UCSD-AML1 (cell line): ENCODE measurements at regions not wholly inside any gene's neighbourhood (a gene's known extent, or its start where the extent isn't known, plus 50 kb on each side); places are given as distances from the start of the nearest gene placed in this dataset.

ENCODE experiments used
- DNase-seq: peaks from one replicate; lab custom pipeline; 2025; ENCODE audit not compliant: unreplicated experiment; lab: John Stamatoyannopoulos, UW

DNA sequence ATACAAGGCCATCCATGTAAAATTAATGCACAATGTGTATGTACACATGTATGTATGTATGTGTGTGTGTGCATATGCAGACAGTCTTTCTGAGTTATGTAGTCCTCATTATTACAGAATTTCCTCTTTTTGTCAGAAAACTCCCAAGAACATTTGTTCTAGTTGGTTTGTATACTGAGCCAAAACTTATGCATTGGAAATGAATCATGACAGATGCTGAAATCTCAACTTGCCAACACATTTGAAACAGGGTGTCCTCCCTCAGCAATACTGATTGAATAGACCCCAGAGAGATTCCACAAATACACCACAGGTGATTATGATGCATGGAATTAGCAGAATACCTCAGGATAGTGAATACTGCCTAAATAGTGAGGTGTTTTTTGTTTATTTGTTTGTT is 472.9 kb upstream of the PCDH15 start:
- DNase-seq: no peak

DNA sequence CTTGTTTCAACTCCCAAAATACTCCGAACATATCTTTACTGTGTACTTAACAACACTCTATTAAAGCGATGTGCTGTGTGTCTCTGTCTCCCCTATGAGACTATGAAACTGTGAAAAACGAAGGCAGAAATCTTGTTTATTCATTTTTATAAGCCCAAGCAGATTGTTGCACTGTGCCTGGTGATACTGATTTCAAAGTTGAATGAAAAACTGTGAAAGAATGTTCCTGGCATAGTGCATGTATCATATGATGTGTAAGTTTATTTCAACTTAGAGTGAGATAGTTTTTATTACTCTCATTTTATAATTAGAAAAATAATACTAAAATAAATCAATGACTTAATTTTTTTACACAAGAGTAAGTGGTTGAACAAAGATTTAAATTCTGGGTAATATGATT is 471.9 kb upstream of the PCDH15 start:
- no peak for DNase-seq

DNA sequence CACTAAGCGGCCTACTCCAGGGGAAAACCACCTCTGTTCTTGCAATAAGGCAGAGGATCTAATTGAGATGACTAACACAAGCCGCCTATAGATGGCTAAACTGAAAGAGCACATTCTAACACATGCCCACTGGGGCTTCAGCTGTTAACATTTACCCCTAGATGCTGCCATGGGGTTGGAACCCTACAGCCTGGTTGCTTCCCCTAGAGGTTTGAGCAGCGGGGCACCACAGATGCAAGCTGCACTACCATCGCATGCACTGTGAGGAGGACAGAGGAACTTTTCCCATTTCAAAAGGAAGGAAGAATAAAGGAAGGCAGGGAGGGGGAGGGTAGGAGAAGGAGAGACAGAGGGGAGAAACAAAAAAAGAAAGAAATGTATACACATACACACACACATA is 465.8 kb upstream of the PCDH15 start:
- DNase-seq: no peak

DNA sequence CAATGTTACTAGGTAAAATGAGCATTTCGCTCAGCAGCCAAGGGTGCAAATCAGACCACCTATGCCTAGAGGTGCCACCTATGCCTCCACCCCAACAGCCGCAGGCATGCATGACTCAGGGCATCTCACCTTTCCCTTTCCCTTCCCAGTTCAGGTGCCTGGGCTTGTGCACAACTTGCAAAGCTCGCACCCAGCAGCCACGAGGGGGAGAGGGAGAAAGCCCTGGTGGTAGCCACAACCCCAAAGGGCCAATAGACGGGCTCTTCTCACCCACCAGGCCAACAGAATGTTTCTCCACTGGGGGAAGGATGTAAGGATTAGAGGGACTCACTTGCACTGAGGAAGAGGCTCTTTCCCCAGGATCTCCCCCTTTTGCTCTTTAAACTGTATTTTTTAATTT is 462.3 kb upstream of the PCDH15 start:
- no peak for DNase-seq

DNA sequence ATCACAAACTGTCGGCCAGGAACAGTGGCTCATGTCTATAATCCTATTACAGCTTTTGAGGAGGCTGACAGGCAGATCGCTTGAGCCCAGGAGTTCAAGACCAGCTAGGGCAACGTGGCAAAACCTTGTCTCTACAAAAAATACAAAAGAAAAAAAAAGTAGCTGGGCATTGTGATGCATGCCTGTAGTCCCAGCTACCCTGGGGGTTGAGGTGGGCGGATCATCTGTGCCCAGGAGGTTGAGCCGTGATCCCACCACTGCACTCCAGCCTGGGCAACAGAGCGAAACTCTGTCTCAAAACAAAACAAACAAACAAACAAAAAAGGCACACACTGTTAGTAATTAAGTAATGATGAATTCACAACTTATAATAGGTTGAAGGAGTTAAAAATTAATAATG is 441.5 kb upstream of the PCDH15 start:
- DNase-seq: no peak

DNA sequence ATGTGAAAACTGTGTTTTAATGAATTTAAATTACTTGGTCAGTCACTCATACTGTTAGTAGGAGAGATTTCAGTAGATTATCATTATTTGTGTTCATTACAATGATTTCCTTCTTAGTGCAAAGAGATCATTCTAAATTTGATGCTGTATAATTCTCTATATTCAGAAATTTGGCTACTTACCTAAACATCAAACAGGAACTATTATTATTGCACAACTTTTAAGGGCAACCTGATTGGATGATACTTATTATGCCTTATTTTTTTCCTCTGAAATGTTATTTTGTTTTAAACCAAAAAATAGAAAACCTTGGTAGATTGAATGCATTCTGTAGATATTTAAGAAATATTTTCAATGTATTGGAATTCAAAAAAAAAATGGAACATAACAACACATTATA is 436.4 kb upstream of the PCDH15 start:
- no peak for DNase-seq

DNA sequence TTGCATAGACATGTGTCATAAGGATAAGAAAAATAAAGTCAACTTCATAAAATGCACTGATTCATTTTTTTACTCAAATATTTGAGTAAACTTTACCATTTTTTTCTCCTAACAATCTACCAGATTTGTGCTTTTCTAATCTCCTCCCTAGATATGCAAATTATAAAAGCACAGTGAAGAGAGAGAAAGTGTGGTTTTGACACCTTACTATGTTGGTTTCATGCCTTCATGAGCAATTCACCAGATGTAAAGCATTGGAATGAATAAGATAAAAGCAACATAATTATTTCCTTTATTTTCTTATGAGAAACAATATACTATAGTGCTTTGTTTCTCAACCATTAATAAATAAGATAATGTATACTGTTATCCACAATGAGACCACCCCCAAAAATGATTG is 432.5 kb upstream of the PCDH15 start:
- DNase-seq: no peak

DNA sequence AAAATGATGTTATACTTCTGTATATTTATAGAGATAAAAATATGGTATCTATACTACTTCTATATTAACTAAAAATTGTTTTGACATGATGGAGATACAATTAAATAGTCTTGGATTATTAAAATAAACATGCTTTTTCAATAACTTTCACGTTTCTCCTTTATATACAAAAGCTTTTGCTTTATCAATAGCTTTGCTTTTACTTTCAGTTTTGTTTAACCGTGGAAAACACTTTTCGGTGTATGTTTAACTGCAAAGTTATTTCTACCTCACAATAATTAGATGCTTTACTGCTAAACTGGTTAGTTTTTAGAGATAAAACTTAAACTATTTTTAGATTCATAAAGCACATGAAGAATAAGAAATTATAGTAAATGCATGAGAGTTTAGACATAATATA is 432.1 kb upstream of the PCDH15 start:
- no peak for DNase-seq

DNA sequence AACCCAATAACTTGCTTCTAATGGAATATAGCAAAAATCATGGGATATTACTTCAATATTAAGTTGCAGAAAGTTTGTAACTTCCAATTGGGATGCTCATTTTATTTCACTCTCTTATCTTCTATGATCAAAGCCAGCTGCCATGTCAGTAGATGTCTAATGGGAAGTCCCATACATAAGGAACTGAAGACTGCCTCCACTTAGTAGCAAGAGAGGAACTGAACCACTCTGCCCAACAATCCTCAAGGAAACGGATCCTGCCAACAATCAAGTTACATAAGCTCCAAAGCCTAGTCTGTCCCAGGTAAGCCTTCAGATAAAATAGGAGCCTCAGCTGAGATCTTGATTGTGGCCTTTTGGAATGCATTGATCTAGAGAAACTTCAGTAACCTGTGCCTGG is 431.5 kb upstream of the PCDH15 start:
- no peak for DNase-seq

DNA sequence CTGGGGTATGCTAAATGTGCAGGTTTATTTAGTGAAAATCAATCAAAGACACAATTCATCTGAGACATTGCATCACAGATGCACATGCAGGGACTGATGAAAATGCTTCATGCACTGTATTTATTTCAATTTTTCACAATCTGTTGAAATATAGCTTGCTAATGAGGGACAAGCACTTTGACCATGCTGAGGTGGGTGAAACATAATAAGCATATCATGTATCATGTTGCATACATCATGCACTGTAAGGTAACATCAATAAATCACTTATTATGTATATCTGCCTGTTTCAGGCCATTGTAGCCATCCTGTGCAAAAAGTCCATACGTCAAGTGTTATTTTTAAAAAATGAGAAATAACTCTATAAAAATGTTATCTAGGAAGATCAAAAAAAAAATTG is 426.9 kb upstream of the PCDH15 start:
- DNase-seq: no peak

DNA sequence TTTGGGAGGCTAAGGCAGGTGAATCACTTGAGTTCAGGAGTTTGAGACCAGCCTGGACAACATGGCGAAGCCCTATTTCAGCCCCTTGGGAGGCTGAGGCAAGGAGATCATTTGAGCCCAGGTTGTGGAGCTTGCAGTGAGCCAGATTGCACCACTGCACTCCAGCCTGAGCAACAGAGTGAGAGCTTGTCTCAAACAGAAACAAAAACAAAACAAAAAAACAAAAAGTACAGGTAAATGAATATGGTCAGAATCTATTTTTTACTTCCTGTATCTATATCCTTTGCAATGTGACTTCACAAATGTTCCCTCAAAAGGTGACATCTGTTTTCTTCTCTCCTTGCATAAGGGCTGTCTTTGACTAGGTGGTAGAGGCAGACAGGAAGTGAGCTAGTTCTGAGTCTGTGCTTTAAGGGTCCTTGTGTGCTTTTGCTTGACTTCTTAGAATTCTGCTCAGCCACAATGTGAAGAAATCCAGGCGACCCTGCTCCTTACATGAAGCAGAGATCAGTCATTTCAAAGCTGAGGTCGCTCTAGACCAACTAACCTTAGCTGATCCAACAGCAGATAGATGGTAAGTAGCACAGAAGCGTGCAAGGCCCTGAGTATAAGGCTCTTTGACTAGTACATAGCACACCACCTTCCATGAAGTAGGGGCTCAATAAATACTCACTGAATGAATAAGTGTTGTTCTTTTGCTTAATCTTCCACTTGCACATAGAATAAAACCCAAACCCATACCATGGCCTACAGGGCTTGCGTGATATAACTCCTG is 423.2 kb upstream of the PCDH15 start:
- no peak for DNase-seq

DNA sequence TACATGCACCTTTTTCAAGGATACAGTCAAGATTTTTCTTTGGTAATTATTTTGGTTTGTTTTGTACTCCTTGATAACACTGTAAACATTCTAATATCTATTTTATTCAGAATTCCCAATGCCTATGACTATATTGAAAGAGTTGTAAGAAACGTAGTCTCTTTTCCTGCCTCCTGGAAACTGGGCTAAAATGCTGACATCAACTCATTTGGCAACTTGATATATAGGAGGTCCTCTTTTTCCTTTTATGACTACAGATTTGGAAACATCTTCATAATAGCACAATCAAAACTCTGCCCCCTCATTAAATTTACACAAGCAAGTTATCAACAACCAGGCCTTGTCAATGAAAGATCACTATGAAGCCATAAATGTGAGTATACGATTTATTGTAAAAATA is 422.3 kb upstream of the PCDH15 start:
- no peak for DNase-seq

DNA sequence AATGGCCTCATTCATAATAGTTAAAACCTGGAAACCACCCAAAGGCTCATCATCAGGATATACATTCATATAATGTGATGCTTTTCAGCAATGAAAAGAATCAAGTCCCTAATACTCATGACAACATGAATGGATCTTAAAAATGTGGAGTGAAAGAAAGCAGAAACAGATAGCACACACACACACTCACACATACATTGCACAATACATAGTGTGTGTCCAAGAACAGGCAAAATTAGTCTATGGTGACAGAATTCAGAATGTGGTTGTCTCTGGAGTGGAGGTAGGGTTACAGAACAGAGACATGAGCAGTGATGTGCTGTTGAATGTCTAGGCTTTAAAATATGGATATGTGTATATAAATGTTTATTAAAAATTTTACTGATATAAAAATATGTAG is 419.9 kb upstream of the PCDH15 start:
- DNase-seq: no peak

DNA sequence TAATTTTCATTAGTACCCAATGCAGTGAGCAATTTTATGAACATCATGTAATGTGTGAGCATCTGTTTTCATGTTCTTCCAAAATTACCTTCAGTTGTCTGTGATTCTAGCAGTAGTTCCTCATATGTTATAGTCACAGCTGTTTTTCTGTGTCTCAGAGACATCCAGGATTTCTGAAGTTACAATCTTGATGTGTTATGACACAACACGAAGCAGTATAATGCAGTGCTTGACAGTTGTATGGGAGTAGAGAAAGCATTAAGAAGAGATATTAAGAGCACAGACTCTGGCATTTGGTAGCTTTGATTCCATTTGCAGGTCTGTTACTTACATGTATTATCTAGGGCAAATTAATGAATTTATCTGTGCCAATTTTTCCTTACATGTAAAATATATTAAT is 414.7 kb upstream of the PCDH15 start:
- no peak for DNase-seq

DNA sequence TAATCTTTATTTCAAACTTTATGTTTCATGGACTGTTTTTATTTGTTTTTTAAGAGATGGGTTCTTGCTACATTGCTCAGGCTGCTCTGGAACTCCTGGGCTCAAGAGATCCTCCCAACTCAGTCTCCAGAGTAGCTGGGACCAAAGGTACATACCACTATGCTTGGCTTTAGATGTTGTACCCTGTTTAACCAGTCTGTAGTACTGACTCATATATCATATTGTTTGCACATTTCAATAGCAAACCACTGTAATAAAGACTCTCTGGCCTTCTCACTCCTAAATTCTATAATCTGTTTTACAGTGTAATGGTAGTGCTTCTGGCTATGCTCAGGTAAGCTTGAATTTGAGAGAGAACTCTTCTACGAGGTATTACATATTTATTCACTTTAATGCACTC is 413.6 kb upstream of the PCDH15 start:
- DNase-seq: no peak

DNA sequence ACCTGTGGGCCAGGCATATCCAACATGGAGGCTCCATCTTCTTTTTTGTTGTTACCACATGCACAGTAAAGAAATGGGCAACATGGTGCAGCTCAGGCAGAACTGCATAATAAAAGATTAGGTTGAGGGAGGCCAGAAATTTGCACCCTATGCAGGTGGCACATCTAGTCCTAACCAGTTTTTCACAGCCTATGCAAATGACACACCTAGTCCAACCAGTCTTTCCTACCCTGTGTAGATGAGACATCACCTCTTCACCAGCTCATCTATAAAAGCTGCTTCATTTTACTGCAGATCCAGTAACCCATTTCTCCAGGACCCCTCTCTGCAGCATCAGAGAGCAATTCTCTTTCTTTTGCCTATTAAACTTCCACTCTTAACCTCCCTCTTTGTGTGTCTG is 411.0 kb upstream of the PCDH15 start:
- DNase-seq: no peak

DNA sequence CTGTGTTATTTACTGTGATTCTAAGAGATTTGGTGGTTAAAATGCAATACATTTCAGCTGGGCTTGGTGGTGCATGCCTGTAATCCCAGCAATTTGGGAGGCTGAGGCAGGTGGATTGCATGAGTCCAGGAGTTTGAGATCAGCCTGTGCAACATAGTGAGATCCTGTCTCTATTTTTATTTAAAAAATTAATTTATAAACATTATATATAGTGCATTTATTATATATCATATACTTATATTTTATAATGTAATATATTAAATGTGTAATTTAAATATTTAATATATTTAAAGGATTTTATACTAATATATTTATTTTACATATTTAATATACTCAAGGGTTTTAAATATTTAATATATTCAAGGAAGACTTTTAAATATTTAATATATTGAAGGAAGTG is 402.8 kb upstream of the PCDH15 start:
- DNase-seq: no peak

DNA sequence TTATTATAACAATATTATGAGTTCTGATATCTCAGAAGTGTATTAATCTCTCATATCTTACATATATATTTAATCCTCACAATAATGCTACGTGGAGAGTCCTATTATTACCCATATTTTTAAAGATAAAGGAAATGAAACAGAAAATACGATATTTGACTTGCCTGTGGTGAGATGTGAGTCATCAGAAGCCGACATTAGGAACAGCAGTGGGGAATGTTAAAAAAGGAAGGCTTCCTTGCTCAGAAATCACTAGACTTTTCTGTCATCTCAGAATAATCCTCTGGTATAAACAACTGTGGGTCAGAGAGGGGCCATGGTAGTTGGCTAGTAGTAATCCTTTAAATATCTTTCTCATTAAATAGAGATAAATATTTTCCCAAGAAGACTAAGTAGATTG is 402.3 kb upstream of the PCDH15 start:
- no peak for DNase-seq

DNA sequence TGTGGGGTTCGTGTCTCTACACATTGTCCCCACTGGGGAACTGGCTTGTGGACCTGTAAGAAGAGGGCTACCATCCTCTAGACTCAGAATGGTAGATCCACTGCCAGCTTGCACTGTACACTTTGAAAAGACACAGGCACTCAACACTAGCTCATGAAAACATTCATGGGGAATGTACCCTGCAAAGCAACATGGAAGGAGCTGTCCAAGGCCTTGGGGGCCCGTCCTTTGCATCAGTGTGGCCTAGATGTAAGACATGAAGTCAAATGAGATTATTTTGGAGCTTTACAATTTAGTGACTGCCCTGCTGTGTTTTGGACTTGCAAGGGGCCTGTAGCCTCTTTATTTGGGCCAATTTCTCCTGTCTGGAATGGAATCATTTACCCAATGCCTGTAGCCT is 399.0 kb upstream of the PCDH15 start:
- DNase-seq: peak; percentile 3

DNA sequence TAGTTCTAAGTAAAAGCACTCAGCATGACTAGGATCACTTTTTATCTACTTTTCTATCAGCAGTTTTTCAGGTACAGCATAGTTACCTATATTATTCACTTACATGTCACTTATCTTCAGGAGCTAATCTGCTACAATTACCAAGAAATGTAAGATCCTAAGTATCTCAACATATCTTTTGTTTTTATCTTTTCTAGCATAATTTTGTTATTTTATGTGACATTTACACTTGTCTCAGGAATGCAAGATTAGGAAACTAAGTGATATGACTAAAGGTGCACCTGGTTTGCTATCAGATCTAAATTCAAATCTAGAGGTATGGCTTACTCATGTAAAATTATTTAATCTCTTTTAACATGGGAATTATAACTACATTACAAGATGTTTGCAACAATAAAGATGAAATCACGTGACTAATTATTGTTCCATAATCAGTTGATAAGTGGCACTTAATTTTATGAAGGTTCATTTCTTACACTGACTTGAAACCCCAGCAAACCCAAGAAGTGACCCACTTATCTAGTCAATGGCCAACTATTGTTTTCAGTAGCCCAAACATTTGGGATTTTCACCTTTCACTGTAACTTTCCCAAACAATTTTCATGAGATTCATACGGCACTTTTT is 390.3 kb upstream of the PCDH15 start:
- no peak for DNase-seq

DNA sequence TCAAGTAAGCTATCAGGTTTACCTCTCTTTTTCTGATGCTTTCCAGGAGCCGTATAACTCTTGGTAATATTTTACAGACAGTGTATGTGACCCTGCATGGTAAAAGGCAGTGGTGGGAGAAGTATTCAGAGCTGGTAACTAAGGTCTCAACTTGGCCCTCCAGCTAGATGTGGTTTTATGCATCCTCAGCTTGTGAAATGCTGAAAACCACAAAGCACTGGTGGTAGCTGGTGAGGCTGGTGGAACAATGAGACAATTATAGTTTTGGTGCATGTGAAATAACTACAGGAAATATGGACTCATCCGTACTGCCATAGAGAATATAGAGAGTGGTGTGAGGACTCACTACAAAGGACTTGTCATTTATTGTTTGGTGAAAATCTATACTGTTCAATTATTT is 383.0 kb upstream of the PCDH15 start:
- DNase-seq: peak; percentile 4

DNA sequence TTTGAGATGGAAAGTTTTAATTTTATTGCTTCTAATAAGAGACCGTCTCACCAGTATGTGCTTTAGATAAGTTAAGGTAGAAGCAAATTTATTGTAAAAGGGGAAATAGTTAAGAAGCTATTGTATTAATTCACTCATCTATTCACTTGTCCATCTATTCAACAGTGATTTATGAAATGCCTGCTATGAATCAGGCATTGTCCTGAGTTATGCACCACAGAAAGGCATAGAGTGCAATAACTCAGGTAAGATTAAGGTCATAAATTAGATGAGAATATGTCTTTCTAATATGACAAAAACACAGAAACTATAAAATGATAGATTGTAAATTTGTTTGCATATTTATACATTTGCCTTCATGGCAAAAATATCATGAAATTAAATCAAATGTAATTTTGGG is 379.3 kb upstream of the PCDH15 start:
- DNase-seq: no peak

DNA sequence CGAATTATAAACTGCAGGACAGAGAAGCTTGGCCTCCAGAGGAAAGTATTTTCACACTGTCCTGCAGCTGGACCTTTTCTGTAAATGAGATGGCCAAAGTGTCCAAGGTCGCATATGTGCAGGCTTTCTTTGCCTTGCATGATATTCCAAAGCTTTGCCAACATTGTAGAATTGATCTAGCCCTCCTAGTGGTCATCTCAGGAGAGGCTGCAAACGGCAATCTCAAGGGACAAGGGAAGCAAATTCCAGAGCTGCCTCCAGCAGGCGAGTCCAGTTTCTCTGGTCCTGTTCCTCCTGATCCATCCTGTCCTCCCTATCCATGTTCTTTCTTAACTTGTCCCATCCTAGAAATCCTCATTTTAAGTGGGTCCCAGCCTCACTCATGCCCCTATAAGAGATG is 373.4 kb upstream of the PCDH15 start:
- no peak for DNase-seq
